Stimulated activated CD4-positive, alpha-beta T cell treated with anti-CD3 and anti-CD28 coated beads, Interleukin-4, amount 100 ng/mL, for 48 hours (primary cell): ENCODE measurements at regions not wholly inside any gene's neighbourhood (a gene's known extent, or its start where the extent isn't known, plus 50 kb on each side); places are given as distances from the start of the nearest gene placed in this dataset.
"Not testable (repeated sequence)": the region's sequence is repeated elsewhere in the genome, so short reads cannot be mapped to it uniquely, and the experiment has no call there.

ENCODE experiments used
- DNase-seq, 2 donors: peaks; one replicate each; pipeline ENCODE4 v3.0.0-alpha.2; 2020; ENCODE audit warnings: low read depth in 2 of 2

DNA sequence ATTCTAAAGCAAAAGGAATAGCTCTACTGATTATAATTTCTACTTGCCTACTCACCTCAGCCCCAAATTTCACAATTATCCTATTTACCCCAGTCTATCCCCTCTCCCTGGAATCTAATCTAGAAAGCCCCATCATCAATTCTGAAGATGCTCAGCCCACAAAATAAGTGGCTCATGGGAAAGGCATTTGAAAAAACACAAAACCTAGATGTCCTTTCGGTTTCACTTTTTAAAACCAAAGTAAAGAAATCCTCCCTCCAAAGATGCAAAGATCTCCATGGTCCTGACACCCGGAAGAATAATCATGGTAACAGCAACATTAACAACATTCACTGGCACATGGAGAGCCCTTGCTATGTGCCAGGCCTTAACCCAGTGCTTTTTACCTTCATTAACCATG, 224.8 kb downstream of the FGFR2 start:
- no peak for DNase-seq

DNA sequence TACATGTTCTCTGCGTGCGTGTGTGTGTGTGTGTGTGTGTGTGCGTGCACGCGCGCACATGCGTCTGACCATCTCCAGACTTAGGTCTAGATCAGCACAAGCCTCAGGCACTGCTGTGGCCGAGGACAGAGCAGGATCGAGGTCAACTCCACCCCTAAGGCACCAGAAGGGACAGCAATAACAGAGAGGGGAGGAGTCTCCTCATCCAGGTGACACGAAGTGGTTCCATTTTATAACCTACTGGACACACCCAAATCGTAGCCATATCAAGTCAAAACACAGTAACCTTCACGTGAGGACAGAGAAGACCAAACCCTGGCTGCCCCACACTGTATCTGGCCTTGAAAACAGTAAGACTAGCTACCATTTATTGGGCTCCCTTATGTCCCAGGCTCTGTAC, 224.1 kb downstream of the FGFR2 start:
- no peak for DNase-seq

DNA sequence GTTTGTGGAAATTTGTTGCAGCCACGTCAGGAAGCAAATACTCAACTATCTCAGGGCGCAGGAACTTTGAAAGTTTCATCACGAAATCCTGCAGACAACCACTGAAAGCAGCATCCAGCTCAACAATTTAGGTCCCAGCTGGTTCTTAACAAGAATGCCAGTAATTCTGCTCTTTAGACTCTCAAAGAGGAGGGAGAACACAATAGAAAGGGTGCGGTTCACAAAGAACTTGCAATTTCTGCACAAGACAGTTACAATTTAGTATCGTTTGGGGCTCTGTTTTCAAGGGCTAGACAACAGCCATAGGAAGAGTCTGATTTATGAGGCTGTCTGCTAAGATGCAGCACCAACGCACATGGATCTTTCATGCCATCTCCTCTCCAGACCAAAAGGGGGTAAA, 223.1 kb downstream of the FGFR2 start:
- no peak for DNase-seq

DNA sequence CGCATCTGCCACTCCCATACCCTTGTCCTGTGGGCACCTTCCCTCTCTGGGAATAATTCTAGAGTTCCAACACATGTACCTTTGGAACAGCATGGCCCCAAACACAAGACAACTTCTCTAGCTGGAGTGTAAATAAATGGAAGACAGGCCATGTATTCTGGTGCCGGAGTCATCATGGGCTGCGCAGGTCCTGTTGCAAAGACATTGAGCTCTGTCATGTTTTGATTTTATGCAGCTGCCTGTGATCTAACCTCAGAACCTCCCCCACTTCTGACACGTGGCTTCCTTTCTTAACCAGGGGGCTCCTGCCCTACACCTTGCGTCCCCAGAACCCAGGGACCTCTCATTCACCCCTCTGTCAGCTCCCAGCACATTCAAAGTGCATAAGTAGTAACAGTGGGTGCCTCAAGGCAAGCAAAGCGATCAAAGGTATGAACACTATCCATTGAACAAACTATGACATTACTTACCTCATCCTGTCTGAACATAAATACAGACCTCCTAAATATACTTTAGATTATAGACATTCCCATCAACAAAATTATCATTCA, 219.9 kb downstream of the FGFR2 start:
- DNase-seq = no peak

DNA sequence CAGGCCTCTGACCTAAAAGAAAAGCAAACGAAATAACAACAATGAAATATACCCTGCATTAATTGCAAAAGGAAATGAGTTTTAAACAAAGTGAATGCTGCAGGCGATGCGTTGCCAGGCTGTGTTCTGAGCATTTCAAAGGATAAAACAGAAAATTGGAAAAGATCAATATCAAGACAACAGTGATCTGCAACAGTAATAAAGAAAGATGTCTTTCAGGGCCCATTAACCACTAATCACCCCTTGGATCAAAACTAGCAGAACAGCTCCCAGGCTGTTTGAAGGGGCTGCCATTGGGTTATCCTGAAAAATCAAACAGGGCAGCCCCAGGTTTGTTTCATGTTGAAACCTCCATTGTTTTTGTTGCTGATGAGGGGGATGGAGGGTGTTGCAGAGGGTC, 219.2 kb downstream of the FGFR2 start:
- DNase-seq = no peak

DNA sequence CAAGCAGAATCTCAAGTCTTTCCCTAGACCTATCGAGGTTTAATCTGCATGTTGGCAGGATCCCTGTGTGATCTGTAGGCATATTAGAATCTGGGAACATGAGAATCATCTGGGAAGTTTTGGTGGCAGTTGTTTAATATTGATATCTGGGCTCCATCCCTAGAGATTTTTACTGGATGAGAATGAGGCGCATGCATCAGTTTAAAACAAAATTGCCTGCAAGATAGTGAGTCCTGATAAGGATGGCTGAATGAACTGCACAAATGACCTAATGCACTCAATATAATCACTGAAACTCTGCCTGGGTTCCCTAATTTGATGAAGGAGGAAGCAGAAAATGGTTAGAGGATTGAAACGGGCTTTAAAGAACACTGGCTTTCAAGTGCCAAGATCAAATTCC, 218.0 kb downstream of the FGFR2 start:
- DNase-seq = no peak

DNA sequence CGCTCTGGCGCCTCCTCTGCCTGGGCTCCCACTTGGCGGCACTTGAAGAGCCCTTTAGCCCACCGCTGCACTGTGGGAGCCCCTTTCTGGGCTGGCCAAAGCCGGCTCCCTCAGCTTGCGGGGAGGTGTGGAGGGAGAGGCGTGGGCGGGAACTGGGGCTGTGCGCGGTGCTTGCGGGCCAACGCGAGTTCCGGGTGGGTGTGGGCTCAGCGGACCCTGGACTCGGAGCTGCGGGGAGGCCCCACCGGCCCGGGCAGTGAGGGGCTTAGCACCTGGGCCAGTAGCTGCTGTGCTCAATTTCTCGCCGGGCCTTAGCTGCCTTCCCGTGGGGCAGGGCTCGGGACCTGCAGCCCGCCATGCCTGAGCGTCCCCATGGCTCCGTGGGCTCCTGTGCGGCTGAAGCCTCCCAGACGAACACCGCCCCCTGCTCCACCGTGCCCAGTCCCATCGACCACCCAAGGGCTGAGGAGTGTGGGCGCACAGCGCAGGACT, 216.2 kb downstream of the FGFR2 start:
- DNase-seq = not testable (repeated sequence)

DNA sequence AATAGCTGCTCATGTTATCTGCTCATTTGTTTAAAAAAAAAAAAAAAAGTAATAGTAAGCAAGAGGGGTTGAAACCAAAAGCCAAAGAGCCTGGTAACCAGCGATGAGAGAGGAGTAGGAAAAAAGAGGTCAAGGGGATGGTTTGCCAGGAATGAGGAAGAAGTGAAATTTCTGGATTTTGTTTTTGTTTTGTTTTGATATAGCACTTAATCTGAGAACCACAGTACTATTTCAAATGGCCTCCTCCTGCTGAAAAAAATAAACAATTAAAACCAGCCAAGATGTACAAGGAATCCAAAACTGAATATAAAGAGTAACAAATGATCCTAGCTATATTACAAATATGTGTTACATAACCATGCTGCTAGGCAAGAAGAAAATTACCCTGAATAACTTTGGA, 213.1 kb downstream of the FGFR2 start:
- no peak for DNase-seq

DNA sequence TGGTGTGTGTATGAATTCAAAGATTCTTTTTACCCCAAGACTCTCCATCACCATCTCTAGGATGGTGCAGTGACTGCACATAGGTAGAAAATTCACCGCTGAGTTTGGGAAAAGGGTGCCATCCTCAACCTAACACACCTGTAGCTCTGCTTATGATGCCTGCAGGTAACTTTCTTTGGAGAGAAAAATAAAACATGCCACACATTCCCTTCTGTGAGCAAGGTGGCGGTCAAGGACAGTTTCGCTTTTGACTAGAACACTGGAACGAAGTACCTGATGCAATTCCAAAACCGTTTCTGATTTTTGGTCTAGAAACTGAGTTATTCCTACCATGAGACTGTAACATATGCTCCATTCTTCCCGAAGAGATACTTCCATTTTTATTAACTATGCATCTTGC, 205.6 kb downstream of the FGFR2 start:
- DNase-seq = no peak

DNA sequence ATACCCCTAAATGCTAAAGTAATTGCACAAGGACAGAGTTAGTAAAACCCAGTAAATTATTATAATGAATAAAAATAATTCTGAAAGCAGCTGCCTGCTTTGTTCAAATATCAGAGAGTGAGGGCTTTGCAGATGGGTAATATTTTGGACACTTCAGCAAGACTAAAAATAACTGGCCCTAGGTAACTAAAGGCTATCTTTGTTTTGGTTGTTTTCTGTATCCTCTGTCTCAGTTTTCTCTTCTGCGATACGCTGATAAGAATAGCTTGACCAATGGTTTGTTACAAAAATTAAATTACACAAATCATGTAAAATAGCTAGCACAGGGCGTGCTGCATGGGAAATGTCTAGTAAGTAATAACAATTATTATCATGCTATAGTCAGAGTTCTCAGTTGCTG, 204.7 kb downstream of the FGFR2 start:
- DNase-seq = no peak

DNA sequence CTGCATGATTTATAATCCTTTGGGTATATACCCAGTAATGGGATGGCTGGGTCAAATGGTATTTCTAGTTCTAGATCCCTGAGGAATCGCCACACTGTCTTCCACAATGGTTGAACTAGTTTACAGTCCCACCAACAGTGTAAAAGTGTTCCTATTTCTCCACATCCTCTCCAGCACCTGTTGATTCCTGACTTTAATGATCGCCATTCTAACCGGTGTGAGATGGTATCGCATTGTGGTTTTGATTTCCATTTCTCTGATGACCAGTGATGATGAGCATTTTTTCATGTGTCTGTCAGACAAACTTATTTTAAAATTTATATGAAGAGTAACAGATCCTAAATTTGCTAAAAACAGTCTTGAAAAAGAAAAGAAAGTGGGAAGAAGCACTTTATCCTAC, 197.7 kb downstream of the FGFR2 start:
- DNase-seq = not testable (repeated sequence)

DNA sequence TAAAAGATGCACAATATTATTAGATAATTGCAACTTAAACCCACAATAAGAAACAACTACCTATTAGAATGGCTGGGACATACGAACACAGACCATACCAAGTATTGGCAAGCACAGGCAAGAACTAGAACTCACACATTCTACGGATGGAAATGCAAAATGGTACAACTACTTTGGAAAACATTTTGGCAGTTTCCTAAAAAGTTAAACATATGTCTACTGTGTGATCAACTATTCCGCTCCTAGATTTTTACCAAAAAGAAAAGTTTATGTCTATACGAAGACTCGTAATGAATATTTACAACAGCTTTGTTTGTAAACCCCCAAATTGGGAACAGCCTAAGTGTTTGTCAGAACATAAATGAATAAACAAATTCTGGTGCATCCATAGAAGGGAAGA, 194.7 kb downstream of the FGFR2 start:
- no peak for DNase-seq

DNA sequence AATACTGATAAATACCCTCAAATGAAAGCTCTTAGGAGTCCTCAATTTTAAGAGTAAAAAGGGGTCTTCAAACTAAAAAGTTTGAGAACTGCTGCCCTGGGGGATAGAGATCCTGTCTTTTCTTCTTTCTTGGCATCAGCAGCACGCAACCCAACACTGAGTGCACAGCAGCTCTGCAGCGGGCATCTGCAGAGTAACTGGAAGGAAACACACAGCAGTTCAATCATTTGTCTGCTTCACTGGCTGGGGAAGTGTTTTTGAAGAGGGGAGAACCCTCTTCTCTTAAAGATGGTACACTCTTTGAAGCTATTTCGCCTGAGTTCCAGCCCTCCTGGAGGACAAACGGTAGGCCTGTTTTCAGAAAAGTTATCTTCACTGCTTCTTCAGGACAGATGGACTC, 193.6 kb downstream of the FGFR2 start:
- no peak for DNase-seq

DNA sequence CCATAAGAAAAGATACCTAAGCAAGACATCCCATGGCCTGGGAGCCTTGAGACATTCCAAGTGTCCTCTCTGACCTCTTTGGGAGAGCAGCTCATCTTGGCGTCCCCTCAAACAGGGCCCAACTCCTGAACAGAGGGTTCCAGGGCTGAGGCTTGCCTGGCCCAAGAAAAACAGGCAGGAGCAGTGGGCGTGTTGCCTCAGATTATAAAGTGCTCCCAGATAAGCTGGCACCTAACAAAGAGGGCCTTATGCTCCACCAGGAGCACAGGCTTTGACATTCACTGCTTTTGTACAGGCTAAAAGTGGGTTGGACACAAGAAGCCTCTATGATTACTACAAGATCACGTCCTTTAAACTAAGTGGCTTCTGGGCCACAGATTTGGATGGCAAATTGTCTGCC, 193.1 kb downstream of the FGFR2 start:
- no peak for DNase-seq

DNA sequence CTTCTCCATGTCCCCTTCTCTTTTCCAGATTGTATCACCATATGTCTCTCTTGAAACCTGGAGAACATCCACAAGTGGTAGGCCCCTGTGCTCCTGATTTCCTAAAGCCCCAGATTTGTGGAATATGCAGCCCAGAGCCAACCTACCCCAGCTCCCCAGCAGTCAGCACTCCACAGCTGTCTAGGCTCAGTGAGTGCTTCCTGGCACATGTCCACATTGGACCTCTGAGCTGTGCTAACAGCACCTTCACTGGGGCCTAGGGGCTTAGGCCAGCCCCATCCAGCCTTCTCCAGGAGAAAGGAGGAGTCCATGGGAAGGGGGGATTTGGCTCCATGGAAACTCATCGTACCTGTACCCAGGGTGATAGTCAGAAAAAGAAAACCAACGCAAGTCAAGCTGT, 192.7 kb downstream of the FGFR2 start:
- DNase-seq = no peak

DNA sequence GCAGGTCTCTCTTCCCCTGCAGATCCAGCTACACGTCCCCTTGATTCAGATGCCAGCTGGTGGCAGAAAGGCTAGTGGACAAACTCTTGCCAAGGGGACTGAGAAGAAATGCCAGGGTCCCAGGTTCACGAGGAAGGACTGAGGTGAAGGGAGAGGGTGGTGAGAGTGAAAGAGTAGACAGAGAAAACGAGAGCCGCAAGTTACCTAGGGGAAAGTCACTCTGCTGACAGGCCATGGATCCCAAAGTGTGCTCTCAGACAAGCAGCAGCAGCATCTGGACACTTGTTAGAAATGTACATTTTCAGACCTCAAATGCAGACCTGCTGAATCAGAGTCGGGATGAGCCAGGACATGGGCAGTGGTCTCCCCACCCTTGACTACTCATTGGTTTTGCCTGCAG, 192.3 kb downstream of the FGFR2 start:
- DNase-seq = no peak

DNA sequence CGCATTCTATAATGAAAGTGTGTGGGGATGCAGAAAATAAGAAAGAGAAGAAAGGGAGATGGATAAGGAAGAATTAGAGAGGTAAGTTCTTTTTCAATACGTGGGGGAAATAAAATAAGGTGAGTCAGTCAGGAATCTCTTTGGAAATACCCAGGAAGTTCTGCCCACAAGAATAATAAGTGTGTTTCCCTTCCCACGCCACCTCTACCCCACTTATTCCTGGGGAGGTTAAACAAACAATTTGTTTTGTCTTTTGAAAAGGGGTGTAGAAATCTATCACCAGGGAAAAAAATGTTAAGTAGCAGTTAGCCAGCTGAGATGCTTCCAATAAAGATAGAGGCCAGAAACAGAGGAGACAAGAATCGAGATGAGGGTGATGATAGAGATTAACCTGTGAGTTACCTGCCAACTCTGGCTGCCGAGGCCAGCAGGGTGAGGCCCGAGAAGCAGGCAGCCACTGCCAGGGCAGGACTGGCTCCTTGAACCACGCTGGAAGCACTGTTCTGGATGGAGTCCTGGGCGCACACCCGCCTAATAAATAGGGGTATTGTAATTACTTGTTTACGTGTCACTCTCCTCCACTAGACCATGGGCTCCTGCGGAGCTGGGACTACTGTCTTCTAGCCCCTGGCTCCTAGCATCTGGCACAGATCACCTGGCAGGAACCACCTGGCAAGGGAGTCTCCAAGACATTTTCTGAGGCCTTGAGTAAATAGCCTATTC, 191.3 kb downstream of the FGFR2 start:
- DNase-seq = no peak

DNA sequence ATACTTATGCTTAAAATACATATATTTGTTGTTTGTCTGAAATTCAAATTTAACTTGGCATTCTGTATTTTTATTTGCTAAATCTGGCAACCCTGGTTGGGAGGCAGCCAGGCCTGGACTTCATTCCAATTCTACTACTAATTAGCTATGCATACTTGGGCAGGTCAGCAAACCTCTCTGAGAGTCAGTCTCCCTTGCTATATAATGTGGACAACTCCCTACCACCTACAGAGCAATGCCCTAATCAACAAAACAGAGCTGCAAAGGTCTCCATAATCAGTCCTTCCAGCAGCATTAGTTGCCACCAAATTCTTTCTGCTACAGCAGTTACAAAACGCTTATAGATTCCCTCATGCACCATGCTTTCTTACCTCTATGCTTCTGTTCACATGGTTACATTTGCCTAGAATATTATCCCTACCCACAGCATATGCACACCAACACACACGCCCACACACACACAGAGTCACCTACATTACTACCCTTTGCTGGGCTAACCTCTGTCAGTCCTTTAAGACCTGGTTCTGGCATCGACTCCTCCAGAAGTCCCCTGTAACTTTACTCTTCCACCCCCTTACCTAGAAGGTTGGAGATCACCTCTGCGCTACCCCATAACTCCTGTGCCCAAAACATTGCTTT, 188.7 kb downstream of the FGFR2 start:
- DNase-seq = no peak

DNA sequence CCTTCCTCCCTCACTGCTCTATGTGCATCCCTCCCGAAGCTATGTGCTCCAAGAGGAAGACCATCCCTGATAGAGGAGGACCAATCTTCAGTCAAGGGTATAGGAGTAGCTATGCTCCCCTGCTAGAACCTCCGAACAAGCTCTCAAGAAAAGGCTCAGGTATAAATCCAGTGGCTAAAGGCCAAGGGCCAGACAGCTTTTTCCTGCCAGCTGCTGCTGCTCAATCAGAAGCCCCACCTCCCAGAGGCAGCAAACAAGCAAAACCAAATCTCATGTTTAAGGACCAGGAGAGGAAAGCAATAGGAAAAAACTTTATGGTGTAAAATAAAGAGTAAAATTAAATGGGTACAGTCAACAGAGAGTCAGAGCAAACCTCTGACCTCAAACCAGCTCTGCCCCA, 187.2 kb downstream of the FGFR2 start:
- DNase-seq = no peak

DNA sequence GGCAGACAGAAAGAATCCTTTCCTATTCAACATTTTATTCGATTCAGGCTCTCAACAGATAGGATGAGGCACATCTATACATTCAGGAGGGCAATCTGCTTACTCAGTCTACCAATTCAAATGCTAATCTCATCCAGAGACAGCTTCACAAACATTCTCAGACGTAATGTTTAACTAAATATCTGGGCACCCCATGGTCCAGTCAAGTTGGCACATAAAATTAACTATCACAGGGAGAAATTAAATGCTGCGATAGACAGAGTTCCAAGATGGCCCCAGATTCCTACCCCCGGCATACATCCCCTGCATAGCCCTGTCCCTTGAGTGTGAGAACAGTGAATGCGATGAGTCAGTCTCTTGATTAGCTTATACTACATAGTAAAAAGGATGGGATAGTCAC, 184.3 kb downstream of the FGFR2 start:
- DNase-seq = no peak

DNA sequence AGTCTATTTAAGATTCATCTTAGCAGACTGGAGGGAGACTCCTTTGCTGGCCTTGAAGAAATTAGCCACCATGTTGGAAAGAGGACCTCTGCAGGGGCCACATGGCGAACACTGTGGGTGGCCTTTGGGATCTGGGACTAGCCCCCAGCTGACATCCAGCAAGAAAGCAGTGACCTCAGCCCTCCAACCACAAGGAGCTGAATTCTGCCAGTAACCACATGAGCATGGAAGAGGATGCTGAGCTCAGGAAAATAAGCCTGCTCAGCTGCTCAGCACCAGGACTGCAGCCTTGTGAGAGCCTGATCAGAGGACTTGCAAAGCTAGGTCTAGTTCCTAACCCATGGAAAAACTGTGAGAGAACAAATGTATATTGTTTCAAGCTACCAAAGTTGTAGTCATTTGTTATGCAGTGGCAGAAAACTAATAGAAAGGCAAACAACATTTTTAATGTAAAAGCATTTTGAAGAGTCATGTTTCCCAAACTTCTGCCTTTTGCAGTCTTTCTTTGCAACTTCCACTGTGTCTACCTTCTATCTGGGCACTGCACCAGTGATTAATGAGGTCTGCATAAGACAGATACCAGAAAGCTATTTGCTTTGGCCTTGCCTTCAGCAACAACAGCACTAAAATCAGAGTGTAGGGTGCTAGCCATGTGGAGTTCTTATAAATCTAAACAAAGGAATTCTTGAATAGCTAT, 183.7 kb downstream of the FGFR2 start:
- no peak for DNase-seq

DNA sequence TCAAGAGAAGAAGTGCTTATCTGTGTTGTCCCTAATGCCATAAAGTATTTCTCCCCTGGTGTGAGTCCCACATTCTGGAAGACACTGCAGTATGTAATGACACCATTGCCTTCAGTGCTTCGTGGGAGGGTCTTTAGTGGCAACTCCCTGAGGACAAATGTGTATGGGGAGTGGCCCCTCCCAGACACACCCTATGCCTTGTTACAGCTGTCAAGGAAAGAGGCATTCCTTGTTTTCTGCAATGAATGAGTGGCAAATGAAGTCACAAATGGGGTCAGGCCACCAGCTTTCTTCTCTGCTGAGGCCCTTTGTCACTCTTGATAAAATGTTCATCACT, 183.2 kb downstream of the FGFR2 start:
- DNase-seq = no peak

DNA sequence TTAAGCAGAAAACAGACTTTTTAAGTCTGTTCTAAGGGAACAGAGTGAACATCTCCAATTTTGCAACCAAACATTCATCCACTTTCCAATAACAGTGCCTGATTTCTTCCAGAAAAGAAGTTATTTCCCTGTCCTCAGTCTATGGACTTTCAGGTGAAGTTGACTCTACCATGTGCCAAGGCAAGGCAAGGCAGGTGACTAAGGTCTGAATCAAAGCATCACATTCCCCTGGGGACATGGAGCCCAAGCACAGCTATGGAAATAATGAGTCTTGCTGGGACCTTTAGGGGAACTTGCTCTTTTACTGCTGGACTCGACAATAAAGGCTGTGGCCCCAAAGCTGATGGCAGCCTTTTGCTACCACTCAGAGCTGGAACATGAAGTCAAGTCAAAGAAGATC, 182.2 kb downstream of the FGFR2 start:
- DNase-seq = no peak
